DND-41 (cell line): ENCODE measurements at regions not wholly inside any gene's neighbourhood (a gene's known extent, or its start where the extent isn't known, plus 50 kb on each side); places are given as distances from the start of the nearest gene placed in this dataset.

Source experiments
- EZH2 ChIP-seq: IDR thresholded peaks from 3 replicates; pipeline ENCODE4 v1.6.1; 2012; ENCODE audit warnings: borderline replicate concordance, low read depth, mild to moderate bottlenecking, moderate library complexity, low read length, inconsistent platforms; ENCODE audit not compliant: severe bottlenecking
- TF ChIP-seq, protein P1 (sequence below): IDR thresholded peaks from 2 replicates; pipeline ENCODE4 v1.5.1; 2012; ENCODE audit warnings: borderline replicate concordance, low read length, moderate library complexity, mild to moderate bottlenecking; ENCODE audit not compliant: poor library complexity, severe bottlenecking; ENCODE audit errors: extremely low read depth

DNA sequence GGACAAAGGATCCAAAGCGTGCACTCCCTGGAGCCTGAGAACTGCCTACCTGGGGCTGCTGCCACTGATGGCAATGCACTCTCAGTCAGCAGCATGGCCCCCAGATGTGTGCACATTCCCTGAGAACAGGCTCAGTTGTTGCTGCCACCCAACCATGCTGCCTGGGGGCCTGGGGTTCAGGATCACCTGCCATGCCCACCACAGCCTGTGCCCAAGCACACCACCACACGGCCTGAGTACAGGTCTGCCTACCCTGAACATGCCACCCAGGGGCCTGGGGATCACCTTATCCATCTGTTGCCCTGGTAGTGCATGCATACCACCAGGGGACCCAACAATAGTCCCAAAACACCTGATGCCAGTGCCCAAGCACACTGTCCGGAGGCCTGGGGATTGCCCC is 1174.5 kb downstream of the SORCS1 start:
- TF ChIP-seq, protein P1, sequence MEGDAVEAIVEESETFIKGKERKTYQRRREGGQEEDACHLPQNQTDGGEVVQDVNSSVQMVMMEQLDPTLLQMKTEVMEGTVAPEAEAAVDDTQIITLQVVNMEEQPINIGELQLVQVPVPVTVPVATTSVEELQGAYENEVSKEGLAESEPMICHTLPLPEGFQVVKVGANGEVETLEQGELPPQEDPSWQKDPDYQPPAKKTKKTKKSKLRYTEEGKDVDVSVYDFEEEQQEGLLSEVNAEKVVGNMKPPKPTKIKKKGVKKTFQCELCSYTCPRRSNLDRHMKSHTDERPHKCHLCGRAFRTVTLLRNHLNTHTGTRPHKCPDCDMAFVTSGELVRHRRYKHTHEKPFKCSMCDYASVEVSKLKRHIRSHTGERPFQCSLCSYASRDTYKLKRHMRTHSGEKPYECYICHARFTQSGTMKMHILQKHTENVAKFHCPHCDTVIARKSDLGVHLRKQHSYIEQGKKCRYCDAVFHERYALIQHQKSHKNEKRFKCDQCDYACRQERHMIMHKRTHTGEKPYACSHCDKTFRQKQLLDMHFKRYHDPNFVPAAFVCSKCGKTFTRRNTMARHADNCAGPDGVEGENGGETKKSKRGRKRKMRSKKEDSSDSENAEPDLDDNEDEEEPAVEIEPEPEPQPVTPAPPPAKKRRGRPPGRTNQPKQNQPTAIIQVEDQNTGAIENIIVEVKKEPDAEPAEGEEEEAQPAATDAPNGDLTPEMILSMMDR = no peak
- TF ChIP-seq EZH2 = no peak
